ENCODE measurements at regions not wholly inside any gene's neighbourhood (a gene's known extent, or its start where the extent isn't known, plus 50 kb on each side); places are given as distances from the start of the nearest gene placed in this dataset.
"Not testable (repeated sequence)": the region's sequence is repeated elsewhere in the genome, so short reads cannot be mapped to it uniquely, and the experiment has no call there.

GRCh38 chr5:114716955-114717354, 355.1 kb downstream of the KCNN2 start:
- H3K4me2 ChIP-seq (ENCODE audit: low read length), result no peak overlapping the region
- H3K9ac ChIP-seq (ENCODE audit: low read length), result no peak overlapping the region
- no peak overlapping the region for H2AFZ ChIP-seq (ENCODE audit: low read depth, low read length)
- H3K36me3 ChIP-seq (replicated peaks; ENCODE audit: low read depth, low read length), result no peaks in the 10 kb centered on the region
- TF ChIP-seq CTCF (IDR thresholded peaks at IDR 0.05; ENCODE audit: low read depth, low read length) (no peak), EZH2phosphoT487 (IDR thresholded peaks at IDR 0.05; ENCODE audit: low read depth) (no peak)
- H3K27me3 ChIP-seq (ENCODE audit: low read depth, low read length), result no peaks in the 10 kb centered on the region
- H3K79me2 ChIP-seq (ENCODE audit: low read length), result no peaks in the 10 kb centered on the region
- no peaks in the 10 kb centered on the region for H3K9me3 ChIP-seq (ENCODE audit: insufficient read depth, low read length)
- no peaks in the 10 kb centered on the region for H4K20me1 ChIP-seq (ENCODE audit: insufficient read depth, low read length)
- no peaks in the 10 kb centered on the region for H3K4me1 ChIP-seq (ENCODE audit: low read length)
- H3K4me3 ChIP-seq (ENCODE audit: low read length), result no peak overlapping the region
- H3K27ac ChIP-seq (ENCODE audit: low read length), result no peak overlapping the region

- H3K27me3 ChIP-seq (ENCODE audit: low read depth, low read length); H3K4me1 ChIP-seq (ENCODE audit: low read length); H3K36me3 ChIP-seq (replicated peaks; ENCODE audit: low read depth, low read length); H3K79me2 ChIP-seq (ENCODE audit: low read length); H3K9ac ChIP-seq (ENCODE audit: low read length); H4K20me1 ChIP-seq (ENCODE audit: insufficient read depth, low read length); H3K4me2 ChIP-seq (ENCODE audit: low read length); H3K9me3 ChIP-seq (ENCODE audit: insufficient read depth, low read length); H3K27ac ChIP-seq (ENCODE audit: low read length); H2AFZ ChIP-seq (ENCODE audit: low read depth, low read length); H3K4me3 ChIP-seq (ENCODE audit: low read length): not testable (repeated sequence)
Observed at GRCh38 chr5:114704225-114704893, 342.5 kb downstream of the KCNN2 start.

GRCh38 chr5:114702731-114703130, 340.9 kb downstream of the KCNN2 start:
- H2AFZ ChIP-seq (ENCODE audit: low read depth, low read length), result no peak overlapping the region
- TF ChIP-seq CTCF (IDR thresholded peaks at IDR 0.05; ENCODE audit: low read depth, low read length) (no peak), EZH2phosphoT487 (IDR thresholded peaks at IDR 0.05; ENCODE audit: low read depth) (no peak)
- no peaks in the 10 kb centered on the region for H3K9me3 ChIP-seq (ENCODE audit: insufficient read depth, low read length)
- no peaks in the 10 kb centered on the region for H3K79me2 ChIP-seq (ENCODE audit: low read length)
- no peak overlapping the region for H3K4me3 ChIP-seq (ENCODE audit: low read length)
- H4K20me1 ChIP-seq (ENCODE audit: insufficient read depth, low read length), result no peaks in the 10 kb centered on the region
- H3K27ac ChIP-seq (ENCODE audit: low read length), result no peak overlapping the region
- no peaks in the 10 kb centered on the region for H3K27me3 ChIP-seq (ENCODE audit: low read depth, low read length)
- no peaks in the 10 kb centered on the region for H3K4me1 ChIP-seq (ENCODE audit: low read length)
- no peaks in the 10 kb centered on the region for H3K36me3 ChIP-seq (replicated peaks; ENCODE audit: low read depth, low read length)
- H3K4me2 ChIP-seq (ENCODE audit: low read length), result no peak overlapping the region
- no peak overlapping the region for H3K9ac ChIP-seq (ENCODE audit: low read length)

- no peak overlapping the region for H3K4me2 ChIP-seq (ENCODE audit: low read length)
- no peaks in the 10 kb centered on the region for H3K36me3 ChIP-seq (replicated peaks; ENCODE audit: low read depth, low read length)
- no peaks in the 10 kb centered on the region for H3K27me3 ChIP-seq (ENCODE audit: low read depth, low read length)
- no peak overlapping the region for H3K4me3 ChIP-seq (ENCODE audit: low read length)
- H3K79me2 ChIP-seq (ENCODE audit: low read length), result no peaks in the 10 kb centered on the region
- no peaks in the 10 kb centered on the region for H3K4me1 ChIP-seq (ENCODE audit: low read length)
- H3K27ac ChIP-seq (ENCODE audit: low read length), result no peak overlapping the region
- H4K20me1 ChIP-seq (ENCODE audit: insufficient read depth, low read length), result no peaks in the 10 kb centered on the region
- H3K9me3 ChIP-seq (ENCODE audit: insufficient read depth, low read length), result no peaks in the 10 kb centered on the region
- H2AFZ ChIP-seq (ENCODE audit: low read depth, low read length), result no peak overlapping the region
- no peak overlapping the region for H3K9ac ChIP-seq (ENCODE audit: low read length)
- TF ChIP-seq EZH2phosphoT487 (IDR thresholded peaks at IDR 0.05; ENCODE audit: low read depth) (no peak), CTCF (IDR thresholded peaks at IDR 0.05; ENCODE audit: low read depth, low read length) (no peak)
Observed at GRCh38 chr5:114702136-114702535, 340.3 kb downstream of the KCNN2 start.

All from OCI-LY3 (cell line).